IMR-90 (cell line): ENCODE measurements at regions not wholly inside any gene's neighbourhood (a gene's known extent, or its start where the extent isn't known, plus 50 kb on each side); places are given as distances from the start of the nearest gene placed in this dataset.

Experiments
- ATAC-seq: fragments of 200-7000 bp; cut with Tn5 transposase; 2 replicates; pipeline ENCODE4 v1.9.1; 2020; ENCODE audit warnings: low read depth, mild to moderate bottlenecking, moderate library complexity
- BruUV-seq: library from RNA; stranded (reverse); fragments of 400-500 nt; replicated peaks from 2 replicates; lab custom pipeline; 2021; lab: Mats Ljungman, UMichigan
- CTCF ChIA-PET: fragments of 300-600 bp; formaldehyde crosslinking; extraction: SDS; loops from one replicate; lab custom pipeline; 2021; ENCODE audit warnings: antibody characterized with exemption; lab: Yijun Ruan, JAX
- POLR2A ChIA-PET: fragments of 300-600 bp; sonication (Branson Sonifier 250); formaldehyde crosslinking; loops from one replicate; lab custom pipeline; 2022; ENCODE audit warnings: antibody characterized with exemption; ENCODE audit not compliant: unreplicated experiment; lab: Charles Lee
- DNase-seq: peaks from one replicate; pipeline ENCODE4 v3.0.0; 2013
- H2AFZ ChIP-seq: replicated peaks from 2 replicates; pipeline ENCODE3; 2013; ENCODE audit warnings: low read length, mild to moderate bottlenecking; ENCODE audit not compliant: poor library complexity
- H2AK5ac ChIP-seq: 2 replicates; pipeline ENCODE4 v1.6.1; 2013; ENCODE audit warnings: low read depth, low read length, inconsistent platforms
- H2AK9ac ChIP-seq: replicated peaks from 2 replicates; pipeline ENCODE3; 2013; ENCODE audit warnings: mild to moderate bottlenecking, low read depth, low read length, moderate library complexity; ENCODE audit not compliant: poor library complexity
- H2BK120ac ChIP-seq: 2 replicates; pipeline ENCODE4 v1.6.1; 2013; ENCODE audit warnings: low read depth, low read length, inconsistent platforms
- H2BK15ac ChIP-seq: 3 replicates; pipeline ENCODE4 v1.6.1; 2013; ENCODE audit warnings: low read depth, low read length, inconsistent platforms
- H2BK20ac ChIP-seq: 2 replicates; pipeline ENCODE4 v1.6.1; 2013; ENCODE audit warnings: low read depth, mild to moderate bottlenecking, inconsistent platforms, low read length, moderate library complexity
- H2BK5ac ChIP-seq: 2 replicates; pipeline ENCODE4 v1.6.1; 2013; ENCODE audit warnings: mild to moderate bottlenecking, low read depth, low read length, inconsistent platforms; ENCODE audit not compliant: poor library complexity, severe bottlenecking
- H3K14ac ChIP-seq: replicated peaks from 2 replicates; pipeline ENCODE4 v1.6.1; 2013; ENCODE audit warnings: low read depth, low read length, inconsistent platforms
- H3K18ac ChIP-seq: 2 replicates; pipeline ENCODE4 v1.6.1; 2013; ENCODE audit warnings: low read depth, low read length, control low read depth
- H3K23ac ChIP-seq: 2 replicates; pipeline ENCODE4 v1.6.1; 2013; ENCODE audit warnings: low read depth, low read length, inconsistent platforms
- H3K27ac ChIP-seq: 2 replicates; pipeline ENCODE4 v1.5.1; 2013; ENCODE audit warnings: mild to moderate bottlenecking, control low read depth, low read length; ENCODE audit not compliant: insufficient read depth
- H3K27me3 ChIP-seq: 2 replicates; pipeline ENCODE4 v1.6.1; 2013; ENCODE audit warnings: low read length; ENCODE audit not compliant: control insufficient read depth, insufficient read depth
- H3K36me3 ChIP-seq: 2 replicates; pipeline ENCODE4 v1.6.1; 2013; ENCODE audit warnings: low read length, mixed read lengths; ENCODE audit not compliant: control insufficient read depth, insufficient read depth
- H3K4ac ChIP-seq: 2 replicates; pipeline ENCODE4 v1.6.1; 2013; ENCODE audit warnings: low read depth, low read length, inconsistent platforms
- H3K4me1 ChIP-seq: 2 replicates; pipeline ENCODE4 v1.6.1; 2013; ENCODE audit warnings: low read length, mixed read lengths; ENCODE audit not compliant: control insufficient read depth, insufficient read depth
- H3K4me2 ChIP-seq: 2 replicates; pipeline ENCODE4 v1.6.1; 2013; ENCODE audit warnings: low read depth, mild to moderate bottlenecking, control low read depth, low read length, moderate library complexity
- H3K4me3 ChIP-seq: 2 replicates; pipeline ENCODE4 v1.5.1; 2013; ENCODE audit warnings: low read depth, mild to moderate bottlenecking, control low read depth, low read length, moderate library complexity; ENCODE audit not compliant: insufficient read depth
- H3K56ac ChIP-seq: 2 replicates; pipeline ENCODE4 v1.6.1; 2013; ENCODE audit warnings: low read length, inconsistent platforms; ENCODE audit not compliant: insufficient read depth; ENCODE audit errors: extremely low read depth
- H3K79me1 ChIP-seq, 2 experiments: 2 replicates each; pipeline ENCODE4 v1.6.1; 2013; ENCODE audit warnings: low read length in 2 of 2, inconsistent platforms in 1 of 2, low read depth in 1 of 2
- H3K9ac ChIP-seq: 2 replicates; pipeline ENCODE4 v1.6.1; 2013; ENCODE audit warnings: low read depth, low read length, control low read depth
- H3K9me1 ChIP-seq: 2 replicates; pipeline ENCODE4 v1.6.1; 2013; ENCODE audit warnings: low read length, inconsistent platforms; ENCODE audit not compliant: insufficient read depth
- H3K9me3 ChIP-seq: 2 replicates; pipeline ENCODE4 v1.6.1; 2013; ENCODE audit warnings: low read length; ENCODE audit not compliant: control insufficient read depth, insufficient read depth
- H4K20me1 ChIP-seq: 2 replicates; pipeline ENCODE4 v1.6.1; 2013; ENCODE audit warnings: low read length, inconsistent platforms; ENCODE audit not compliant: insufficient read depth
- H4K5ac ChIP-seq: 2 replicates; pipeline ENCODE4 v1.6.1; 2013; ENCODE audit warnings: mild to moderate bottlenecking, low read depth, low read length, control low read depth
- H4K8ac ChIP-seq, 2 experiments: 2 replicates each; pipeline ENCODE4 v1.6.1; 2013; ENCODE audit warnings: low read depth in 2 of 2, low read length in 2 of 2, control low read depth in 1 of 2, inconsistent platforms in 1 of 2
- H4K91ac ChIP-seq: 2 replicates; pipeline ENCODE4 v1.6.1; 2013; ENCODE audit warnings: low read depth, low read length, inconsistent platforms; ENCODE audit not compliant: insufficient read depth
- MXI1 ChIP-seq: IDR thresholded peaks from 2 replicates; pipeline ENCODE4 v1.6.1; 2012; ENCODE audit warnings: low read depth, mild to moderate bottlenecking, low read length, moderate library complexity, borderline replicate concordance
- WGBS, 2 experiments: methylation state at CpG; one replicate each; pipeline versions ENCODE4 v1.1.5 to v1.1.7; 2013; ENCODE audit warnings: missing lambda C conversion rate in 2 of 2; ENCODE audit not compliant: insufficient read length in 1 of 2; ENCODE audit errors: extremely low coverage in 2 of 2; 5-methylcytosine and 5-hydroxymethylcytosine counted together
- dilution Hi-C: fragments of 300-500 bp; cut with HindIII; formaldehyde crosslinking; loops from one replicate; pipeline ENCODE4 v1.14.3; 2018; ENCODE audit warnings: low sequenced_read_pairs; ENCODE audit not compliant: unreplicated experiment
- in situ Hi-C: fragments of 300-500 bp; cut with MboI; formaldehyde crosslinking; loops from 3 replicates; pipeline ENCODE4 v1.14.3; 2019; ENCODE audit warnings: low sequenced_read_pairs, inconsistent platforms, mixed read lengths
- intact Hi-C: fragments of 100-400 bp; cut with micrococcal nuclease; formaldehyde crosslinking; loops from 2 replicates; pipeline ENCODE4 v1.10.0; 2022

DNA sequence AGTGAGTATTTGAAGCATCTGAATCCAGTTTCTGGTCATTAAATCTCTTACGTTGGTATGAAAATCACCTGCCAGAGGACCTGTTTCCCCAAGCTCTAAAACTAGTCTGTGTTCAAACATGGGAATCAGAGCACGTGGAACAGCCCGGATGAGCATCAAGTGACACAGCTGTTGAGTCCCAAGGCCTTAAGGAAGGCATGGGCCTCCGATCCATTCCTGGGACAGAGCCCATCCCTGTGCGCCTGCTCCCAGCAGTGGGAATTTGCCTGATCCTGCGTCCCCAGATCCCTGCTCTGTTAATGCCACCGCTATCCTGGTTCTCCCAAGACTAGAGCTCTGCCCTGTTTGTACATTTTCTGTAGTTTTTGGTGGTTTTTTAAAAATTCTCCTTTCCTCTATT, 68.4 kb upstream of the FBXO28 start:
- 0 out of 2 replicates have a peak, but pooled peaks cover 3% of the 10 kb centered on the region for H3K9me3 ChIP-seq
- H3K56ac ChIP-seq = no peak overlapping the region
- H3K79me1 ChIP-seq = no peaks in the 10 kb centered on the region
- H3K9ac ChIP-seq = no peak overlapping the region
- H2BK120ac ChIP-seq = no peak overlapping the region
- H2AK5ac ChIP-seq = no peak overlapping the region
- WGBS, 2 experiments = 87% methylated on average over 3 of the region's 7 CpGs; no CpG with 5 or more reads in 1 of the 2 experiments
- H3K14ac ChIP-seq = no peak overlapping the region
- H4K91ac ChIP-seq = no peak overlapping the region
- TF ChIP-seq MXI1 = no peak
- H2BK15ac ChIP-seq = no peak overlapping the region
- no peak overlapping the region for H4K8ac ChIP-seq
- no peak overlapping the region for H2BK20ac ChIP-seq
- H4K5ac ChIP-seq = no peak overlapping the region
- no peak overlapping the region for H3K23ac ChIP-seq
- ChIA-PET CTCF (no interaction called here), POLR2A (no interaction called here)
- intact Hi-C loops (no loop called here), dilution Hi-C loops (no loop called here), in situ Hi-C loops (no loop called here)
- BruUV-seq = no TSS peak
- no peak for ATAC-seq
- H3K4me1 ChIP-seq = no peaks in the 10 kb centered on the region; the same call in 1 of the 2 replicates
- no peak overlapping the region for H2BK5ac ChIP-seq
- no peak overlapping the region for H3K27ac ChIP-seq
- no peak overlapping the region for H3K18ac ChIP-seq
- H3K27me3 ChIP-seq = peaks cover 7% of the 10 kb centered on the region
- DNase-seq = no peak
- no peak overlapping the region for H2AK9ac ChIP-seq
- peaks cover 3% of the 10 kb centered on the region; the same call in 1 of the 2 replicates for H3K9me1 ChIP-seq
- H3K4ac ChIP-seq = no peak overlapping the region
- H4K20me1 ChIP-seq = no peaks in the 10 kb centered on the region
- no peak overlapping the region for H2AFZ ChIP-seq
- H3K4me3 ChIP-seq = no peak overlapping the region
- H3K36me3 ChIP-seq = no peaks in the 10 kb centered on the region
- H3K4me2 ChIP-seq = no peak overlapping the region
